SHP77 treated with DMSO at 0.1 percent for 48 hours (cell line): ENCODE measurements at regions not wholly inside any gene's neighbourhood (a gene's known extent, or its start where the extent isn't known, plus 50 kb on each side); places are given as distances from the start of the nearest gene placed in this dataset.

ENCODE experiments used
- DNase-seq: peaks from one replicate; lab custom pipeline; 2025; lab: John Stamatoyannopoulos, UW

DNA sequence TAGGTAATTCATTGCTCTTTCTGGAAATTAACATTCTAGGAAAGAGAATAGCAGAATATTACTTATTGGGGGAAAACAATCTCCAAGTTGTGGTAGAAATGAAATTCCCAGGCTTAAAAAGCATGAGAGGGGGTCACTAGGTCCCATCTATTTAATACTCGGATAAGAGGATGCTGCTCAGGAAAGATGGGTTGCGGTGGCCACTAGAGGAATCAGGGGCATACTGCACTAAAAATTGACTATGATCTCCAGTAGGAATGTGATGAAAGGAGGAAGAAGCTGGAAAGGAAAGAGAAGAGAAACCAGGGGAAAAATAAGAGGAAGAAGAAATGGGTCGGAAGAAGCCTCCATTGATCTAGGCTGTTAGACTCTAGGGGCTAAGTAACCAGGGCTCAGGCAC is 192.8 kb downstream of the GPAM start:
- no peak for DNase-seq

DNA sequence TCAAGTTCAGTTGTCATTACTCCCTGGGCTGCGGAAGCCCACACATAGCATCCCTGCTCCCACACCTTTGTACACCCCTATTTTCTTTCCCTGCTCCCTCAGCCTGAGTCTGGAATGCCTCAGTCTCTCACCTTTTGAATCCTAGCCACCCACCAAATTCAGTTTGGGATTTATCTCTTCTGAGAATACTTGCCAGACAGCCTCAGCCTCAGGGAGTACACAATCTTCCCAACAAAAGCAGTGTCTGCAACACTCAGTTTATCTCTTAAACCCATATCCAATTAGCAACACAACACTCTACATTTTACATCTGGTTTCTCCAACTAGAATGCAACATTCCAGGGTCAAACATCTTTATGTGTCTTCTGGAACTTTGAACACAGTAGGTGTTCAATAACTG is 190.2 kb downstream of the GPAM start:
- DNase-seq: no peak

DNA sequence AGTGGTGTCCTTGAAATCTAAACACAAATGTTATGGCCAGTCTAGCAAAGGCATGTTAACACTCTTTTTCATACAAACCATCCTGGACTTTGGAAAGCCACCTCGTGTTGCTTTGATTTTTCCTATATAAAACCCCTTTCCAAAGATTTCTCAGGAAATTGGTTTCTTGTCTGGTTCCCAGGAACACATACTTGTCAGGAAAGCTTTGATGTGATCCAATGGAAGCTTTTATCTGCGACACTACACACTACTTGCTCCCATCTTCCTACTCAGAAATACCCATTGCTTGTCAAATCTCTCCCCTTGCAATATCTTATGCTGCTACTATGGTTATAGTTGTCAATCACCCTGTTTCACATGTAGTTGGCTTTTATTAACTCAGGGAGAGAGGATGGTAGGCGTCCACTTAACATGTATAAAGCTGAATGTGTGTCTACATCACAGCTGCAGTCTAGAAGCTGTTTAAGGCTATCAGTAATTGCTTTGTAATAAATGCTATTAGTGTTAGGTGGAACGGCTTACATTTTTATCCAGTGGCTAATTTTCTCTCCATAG is 189.6 kb downstream of the GPAM start:
- no peak for DNase-seq

DNA sequence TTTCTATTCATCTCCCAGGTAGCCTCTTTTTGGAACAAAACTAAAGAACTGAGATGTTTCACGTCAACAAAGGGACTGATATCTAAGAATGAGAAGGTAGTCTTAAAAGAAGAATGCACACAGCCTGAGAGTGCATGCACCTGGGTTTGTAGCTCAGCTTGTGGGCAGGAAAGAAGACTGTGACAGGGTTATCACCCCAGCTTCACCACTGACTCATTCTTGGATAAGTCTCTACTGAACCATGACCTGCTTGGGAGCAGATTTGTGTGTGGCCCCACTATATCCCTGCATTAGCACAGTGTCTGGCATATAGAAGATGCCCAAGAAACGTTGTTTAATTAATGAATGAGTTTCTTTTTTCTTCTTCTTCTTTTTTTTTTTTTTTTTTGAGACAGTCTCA is 187.5 kb downstream of the GPAM start:
- DNase-seq: no peak

GRCh38 chr10:111998728-111999127 is 184.8 kb downstream of the GPAM start:
- DNase-seq: no peak

GRCh38 chr10:111999205-111999914 is 184.2 kb downstream of the GPAM start:
- DNase-seq: no peak

DNA sequence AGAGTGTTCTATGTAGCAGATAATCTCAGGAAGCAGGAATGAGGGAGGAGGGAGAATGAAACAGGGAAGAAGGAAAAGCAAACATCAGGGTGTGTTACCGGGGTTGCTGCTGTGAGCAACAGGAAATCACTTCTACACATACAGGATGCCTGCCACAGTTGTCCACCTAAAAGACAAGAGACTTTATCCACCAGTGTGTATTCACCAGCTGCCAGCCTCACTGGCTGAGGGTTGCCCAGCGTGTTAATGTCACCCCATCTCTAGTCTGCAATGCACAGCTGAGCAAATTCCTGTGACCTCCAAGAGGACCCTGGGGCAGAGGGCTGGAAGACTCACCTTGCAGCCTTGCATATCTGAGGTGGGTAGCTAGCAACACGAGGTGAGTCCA is 183.7 kb downstream of the GPAM start:
- no peak for DNase-seq

- DNase-seq: no peak
Observed at GRCh38 chr10:112000466-112000865, 183.1 kb downstream of the GPAM start.

DNA sequence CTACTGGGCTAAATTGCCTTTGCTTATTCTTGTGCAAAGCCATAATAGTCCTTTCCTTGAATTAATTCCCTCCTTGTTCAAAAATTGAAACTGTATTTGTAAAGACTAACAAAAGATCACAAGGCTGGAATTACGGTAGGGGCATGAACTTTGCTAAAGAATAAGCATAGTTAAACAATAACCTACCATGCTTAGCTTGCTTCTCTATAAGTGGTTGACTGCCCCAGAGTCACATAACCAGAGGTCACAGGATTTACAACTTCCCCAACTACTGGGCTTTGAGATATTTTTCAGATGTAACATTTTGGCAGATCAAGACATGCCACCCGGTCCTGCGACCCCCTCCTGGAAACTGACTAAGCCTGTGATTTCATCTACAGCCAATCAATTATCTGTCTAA is 181.4 kb downstream of the GPAM start:
- DNase-seq: no peak

- no peak for DNase-seq
Observed at GRCh38 chr10:112004075-112004474, 179.5 kb downstream of the GPAM start.

DNA sequence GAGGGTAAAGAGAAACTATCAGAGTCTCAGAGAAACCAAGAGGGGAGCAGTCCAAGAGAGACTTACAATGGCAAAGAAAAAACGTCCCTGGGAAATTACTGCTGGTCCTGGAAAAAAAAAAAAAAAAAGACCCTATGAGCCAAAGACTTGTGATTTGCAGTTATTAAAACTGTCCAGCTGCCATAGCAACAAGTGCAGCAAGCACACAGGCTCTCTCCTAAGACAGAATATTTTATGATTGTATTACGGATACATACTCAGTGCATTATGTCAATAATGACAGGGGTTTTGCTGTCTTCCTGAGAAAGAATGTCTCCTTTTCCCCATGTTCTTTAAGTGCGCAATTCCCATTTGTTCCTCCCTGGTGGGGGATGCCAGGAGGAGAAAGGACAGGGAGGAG is 178.5 kb downstream of the GPAM start:
- DNase-seq: no peak

DNA sequence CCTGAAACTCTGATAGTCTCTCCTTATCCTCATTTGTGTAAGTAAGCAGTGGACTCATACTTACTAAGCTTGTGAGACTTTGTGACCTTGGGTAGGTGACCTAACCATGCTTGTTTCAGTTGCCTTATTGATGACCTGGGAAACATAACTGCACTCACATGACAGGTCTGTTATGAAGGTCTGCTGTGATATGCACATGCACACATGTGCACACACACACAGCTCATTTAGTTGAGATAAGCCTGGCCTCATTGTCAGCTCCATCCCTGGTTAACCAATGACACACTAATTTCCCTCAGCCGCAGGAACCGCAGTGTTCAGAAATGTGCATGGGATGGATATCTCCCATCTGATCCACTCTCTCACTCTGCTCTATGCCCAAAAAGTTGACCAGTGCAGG is 177.2 kb downstream of the GPAM start:
- no peak for DNase-seq

GRCh38 chr10:112006831-112007230 is 176.7 kb downstream of the GPAM start:
- no peak for DNase-seq

- no peak for DNase-seq
Observed at GRCh38 chr10:112022196-112022595, 161.4 kb downstream of the GPAM start.

GRCh38 chr10:112024079-112024478 is 159.5 kb downstream of the GPAM start:
- DNase-seq: no peak

DNA sequence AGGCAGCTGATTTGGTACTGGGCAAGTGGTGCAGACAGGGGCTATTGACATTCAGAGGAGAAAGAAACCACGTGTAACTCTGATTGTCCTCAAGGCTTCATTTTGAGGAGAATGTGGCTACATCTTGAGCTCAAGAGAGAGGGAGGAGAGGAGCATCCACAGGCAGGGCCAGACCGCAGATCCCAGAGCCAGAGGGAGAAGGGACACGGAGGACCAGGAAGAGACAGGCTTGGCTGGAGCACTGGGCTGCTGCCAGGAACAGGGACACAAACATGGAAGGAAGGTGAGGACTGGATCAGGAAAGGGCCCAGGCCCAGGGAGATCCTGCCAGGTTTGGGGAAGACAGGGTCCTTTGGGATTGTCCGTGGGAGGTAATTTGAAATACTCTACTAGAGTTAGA is 158.3 kb downstream of the GPAM start:
- no peak for DNase-seq

DNA sequence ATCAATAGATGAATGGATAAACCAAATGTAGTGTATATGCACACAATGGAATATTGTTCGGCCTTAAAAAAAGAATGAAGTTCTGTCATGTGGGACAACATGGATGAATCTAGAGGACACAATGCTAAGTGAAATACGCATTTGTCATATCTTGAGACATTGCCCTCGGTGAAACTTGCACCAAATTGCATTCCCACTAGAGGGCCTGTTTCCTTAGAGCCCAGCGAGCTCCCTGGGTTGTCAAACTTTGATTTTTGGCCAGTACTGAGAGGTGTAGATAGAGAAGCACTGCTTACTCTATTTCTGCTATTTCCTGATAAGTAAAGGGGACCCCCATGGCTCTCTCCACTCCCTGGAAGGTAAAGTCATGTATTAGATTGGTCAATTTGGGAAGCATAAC is 157.1 kb downstream of the GPAM start:
- no peak for DNase-seq

DNA sequence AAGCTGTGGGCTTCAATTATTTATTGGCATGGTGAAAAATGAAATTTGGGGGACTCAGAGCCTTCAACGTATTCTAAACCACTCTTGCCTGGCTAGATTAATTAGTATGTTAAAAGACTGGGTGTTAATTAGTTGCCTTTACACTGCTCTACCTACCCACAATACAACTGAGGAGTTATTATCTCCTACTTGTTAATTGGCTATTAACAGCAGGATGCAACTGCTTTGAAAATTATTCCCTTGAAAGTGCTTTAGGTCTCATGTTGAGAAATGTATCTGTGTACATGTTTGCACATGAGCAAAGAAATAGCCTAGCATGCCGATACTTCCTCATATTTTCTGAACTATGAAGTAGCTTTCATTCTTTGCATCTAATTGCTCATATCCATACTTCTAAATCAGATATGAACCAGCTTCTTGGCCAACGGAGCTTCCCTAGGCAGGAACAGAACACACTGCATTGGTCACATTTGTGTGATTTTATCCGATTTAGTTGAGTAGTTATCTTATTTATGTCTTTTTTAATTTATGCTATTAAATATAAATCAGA is 155.8 kb downstream of the GPAM start:
- no peak for DNase-seq

- DNase-seq: no peak
Observed at GRCh38 chr10:112030431-112030830, 153.1 kb downstream of the GPAM start.

GRCh38 chr10:112039823-112040222 is 143.7 kb downstream of the GPAM start:
- DNase-seq: no peak

DNA sequence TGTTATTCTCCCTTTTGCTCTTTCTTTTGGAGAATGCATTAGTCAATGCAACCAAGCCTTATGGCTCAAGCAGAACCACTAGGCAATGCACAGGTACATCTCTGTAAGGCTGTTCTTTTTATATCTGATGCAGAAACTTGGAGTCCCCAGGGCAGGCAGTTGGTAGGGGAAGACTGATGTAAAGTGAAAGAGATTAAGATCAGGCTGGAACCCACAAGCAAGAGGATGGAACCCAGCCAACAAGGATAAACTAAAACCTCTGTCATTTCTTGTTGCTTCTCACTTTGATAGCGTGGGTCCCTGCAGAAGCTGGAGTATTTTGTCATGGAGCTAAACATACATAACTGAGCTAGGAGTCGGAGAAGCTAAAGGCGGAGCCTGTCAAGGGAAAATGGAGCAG is 142.9 kb downstream of the GPAM start:
- DNase-seq: no peak

- no peak for DNase-seq
Observed at GRCh38 chr10:112045938-112046337, 137.6 kb downstream of the GPAM start.

GRCh38 chr10:112047674-112048073 is 135.9 kb downstream of the GPAM start:
- DNase-seq: no peak

GRCh38 chr10:112052166-112052565 is 131.4 kb downstream of the GPAM start:
- no peak for DNase-seq
